Mucosa of descending colon (tissue), 3 donors: ENCODE measurements at regions not wholly inside any gene's neighbourhood (a gene's known extent, or its start where the extent isn't known, plus 50 kb on each side); places are given as distances from the start of the nearest gene placed in this dataset.
A peak's percentile ranks its signal among the peaks of the same experiment; 100 is the strongest.

ENCODE experiments used
- ATAC-seq: fragments of 200-7000 bp; cut with Tn5 transposase; one replicate; pipeline ENCODE4 v1.9.1; 2020; ENCODE audit warnings: mild to moderate bottlenecking, moderate library complexity
- DNase-seq, 3 donors: peaks; one replicate each; pipeline ENCODE4 v3.0.0-alpha.2; 2020
- H3K36me3 ChIP-seq: fragments of 200-600 bp; one replicate; pipeline ENCODE4 v1.8.0; 2021; ENCODE audit warnings: low read depth, mild to moderate bottlenecking
- H3K4me1 ChIP-seq: fragments of 200-600 bp; one replicate; pipeline ENCODE4 v1.8.0; 2021; ENCODE audit warnings: low read depth, mild to moderate bottlenecking
- H3K4me3 ChIP-seq: fragments of 200-600 bp; one replicate; pipeline ENCODE4 v1.8.0; 2021; ENCODE audit warnings: mild to moderate bottlenecking
- H3K9me3 ChIP-seq: fragments of 200-600 bp; one replicate; pipeline ENCODE4 v1.8.0; 2021; ENCODE audit warnings: mild to moderate bottlenecking
- intact Hi-C, 2 donors: fragments of 100-400 bp; cut with DNase I in 1 of 2; cut with micrococcal nuclease in 1 of 2; formaldehyde crosslinking; loops; one replicate each; pipeline versions ENCODE4 v1.11.0 to v1.11.1; 2022; cut with DNase I, micrococcal nuclease
- TF ChIP-seq, protein P1 (sequence below): fragments of 200-600 bp; IDR thresholded peaks from one replicate; pipeline ENCODE4 v1.8.0; 2022; ENCODE audit warnings: antibody characterized with exemption, mild to moderate bottlenecking
- donor health status: DM: no; HTN: no; CAD: no; lungs with moderate emphysema.
- donor health status: DM: no; HTN: no; CAD: no.
- donor health status: DM: no; HTN: yes; CAD: no.

DNA sequence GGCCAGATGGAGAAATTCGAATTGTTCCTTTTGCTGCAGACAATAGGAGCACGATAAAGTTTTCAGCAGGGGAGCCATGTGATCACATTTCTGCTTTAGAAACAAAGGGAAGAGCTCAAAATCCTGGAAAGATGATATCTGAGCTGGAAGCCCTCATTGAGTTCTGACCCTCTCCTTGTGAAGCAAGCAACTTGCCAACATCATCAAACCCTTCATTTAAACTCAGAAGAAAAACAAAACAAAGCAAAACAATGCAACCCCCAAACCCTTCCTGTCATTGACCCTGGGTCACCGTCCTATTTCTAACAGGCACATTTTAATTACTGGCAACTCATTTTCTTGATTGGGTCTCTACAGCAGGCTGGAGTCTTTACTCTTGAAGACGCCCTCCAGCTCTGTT, 198.3 kb upstream of the ZNF32 start:
- intact Hi-C loops, result no loop called here
- ATAC-seq (no peak), DNase-seq (no peak)
- Histone ChIP-seq H3K9me3 (no peaks in the 10 kb centered on the region), H3K36me3 (no peaks in the 10 kb centered on the region), H3K4me3 (no peak overlapping the region), H3K4me1 (no peaks in the 10 kb centered on the region)
- TF ChIP-seq, protein P1, sequence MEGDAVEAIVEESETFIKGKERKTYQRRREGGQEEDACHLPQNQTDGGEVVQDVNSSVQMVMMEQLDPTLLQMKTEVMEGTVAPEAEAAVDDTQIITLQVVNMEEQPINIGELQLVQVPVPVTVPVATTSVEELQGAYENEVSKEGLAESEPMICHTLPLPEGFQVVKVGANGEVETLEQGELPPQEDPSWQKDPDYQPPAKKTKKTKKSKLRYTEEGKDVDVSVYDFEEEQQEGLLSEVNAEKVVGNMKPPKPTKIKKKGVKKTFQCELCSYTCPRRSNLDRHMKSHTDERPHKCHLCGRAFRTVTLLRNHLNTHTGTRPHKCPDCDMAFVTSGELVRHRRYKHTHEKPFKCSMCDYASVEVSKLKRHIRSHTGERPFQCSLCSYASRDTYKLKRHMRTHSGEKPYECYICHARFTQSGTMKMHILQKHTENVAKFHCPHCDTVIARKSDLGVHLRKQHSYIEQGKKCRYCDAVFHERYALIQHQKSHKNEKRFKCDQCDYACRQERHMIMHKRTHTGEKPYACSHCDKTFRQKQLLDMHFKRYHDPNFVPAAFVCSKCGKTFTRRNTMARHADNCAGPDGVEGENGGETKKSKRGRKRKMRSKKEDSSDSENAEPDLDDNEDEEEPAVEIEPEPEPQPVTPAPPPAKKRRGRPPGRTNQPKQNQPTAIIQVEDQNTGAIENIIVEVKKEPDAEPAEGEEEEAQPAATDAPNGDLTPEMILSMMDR, result no peak

DNA sequence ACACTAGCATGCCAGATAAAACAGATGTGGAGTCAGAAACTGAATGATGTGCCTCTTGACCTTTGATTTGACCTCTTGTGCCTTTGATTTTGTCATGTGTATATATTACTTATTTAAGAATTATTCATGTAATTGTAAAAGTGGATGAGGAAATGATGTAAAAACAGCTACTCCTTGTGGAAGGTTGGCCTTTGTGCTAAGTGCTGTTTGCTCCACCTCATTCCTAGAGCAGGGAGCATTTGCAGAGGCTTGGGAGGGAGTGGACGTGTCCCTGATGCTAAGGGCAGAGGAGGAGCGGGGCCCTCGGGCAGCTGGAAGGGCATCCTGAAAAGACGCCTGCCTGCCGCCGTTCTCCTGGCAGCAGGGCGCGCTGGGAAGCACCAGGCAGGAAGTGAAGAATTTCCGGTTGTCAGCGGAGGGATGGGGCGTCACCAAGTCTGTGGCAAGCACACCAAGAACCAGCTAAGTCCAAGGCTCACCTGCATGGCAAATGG, 197.6 kb upstream of the ZNF32 start:
- Histone ChIP-seq H3K36me3 (no peaks in the 10 kb centered on the region), H3K4me3 (no peak overlapping the region), H3K4me1 (no peaks in the 10 kb centered on the region), H3K9me3 (no peaks in the 10 kb centered on the region)
- DNase-seq, result peak; percentile 29 to 52 (median 47)
- peak; percentile 43 for ATAC-seq
- intact Hi-C loops, result no loop called here
- TF ChIP-seq, protein P1, result no peak

DNA sequence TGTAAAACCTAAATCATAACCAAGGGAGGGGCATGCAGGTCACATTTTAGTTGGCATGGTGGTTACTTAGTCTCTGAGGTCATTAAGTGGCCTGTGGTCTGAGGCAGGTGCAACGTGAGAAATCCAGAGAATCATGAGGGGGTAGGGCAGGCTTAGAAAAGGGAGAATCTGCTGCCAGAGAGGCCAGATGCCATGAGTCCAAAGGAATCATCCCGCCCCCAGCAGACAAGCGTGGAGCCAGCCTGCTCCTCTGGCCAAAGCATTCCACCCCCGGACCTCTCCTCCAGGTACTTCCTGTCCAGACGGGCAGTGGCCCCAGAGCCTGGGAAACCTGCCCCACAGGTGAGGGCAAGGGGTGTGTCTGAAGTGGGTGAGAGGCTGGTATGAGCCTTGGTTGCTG, 196.4 kb upstream of the ZNF32 start:
- ATAC-seq (no peak), DNase-seq (peak in 1 of 3 donors; percentile 34)
- intact Hi-C loops, result no loop called here
- TF ChIP-seq, protein P1, result no peak
- H3K36me3 ChIP-seq, result no peaks in the 10 kb centered on the region
- H3K4me1 ChIP-seq, result no peaks in the 10 kb centered on the region
- H3K4me3 ChIP-seq, result no peak overlapping the region
- H3K9me3 ChIP-seq, result no peaks in the 10 kb centered on the region

DNA sequence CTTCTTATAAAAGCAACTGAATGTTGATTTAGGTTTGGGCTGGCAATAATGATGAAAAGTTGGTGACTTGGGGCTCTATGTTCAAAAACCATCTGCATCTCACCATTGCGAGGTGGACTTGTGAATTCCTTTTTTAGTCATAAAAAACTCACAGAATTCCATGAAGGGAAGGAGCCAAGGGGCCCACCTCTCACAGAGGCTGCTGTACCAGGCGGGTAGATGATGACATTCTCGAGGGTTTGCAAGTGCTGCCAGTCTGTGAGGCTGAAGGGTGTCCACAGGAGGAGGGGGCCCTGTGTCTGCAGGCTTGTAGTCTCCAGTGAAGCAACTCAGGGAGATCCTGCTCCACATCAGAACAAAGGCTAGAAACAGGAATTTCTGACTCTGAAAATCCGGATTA, 195.5 kb upstream of the ZNF32 start:
- intact Hi-C loops, result no loop called here
- Histone ChIP-seq H3K4me3 (no peak overlapping the region), H3K36me3 (no peaks in the 10 kb centered on the region), H3K4me1 (no peaks in the 10 kb centered on the region), H3K9me3 (no peaks in the 10 kb centered on the region)
- ATAC-seq (no peak), DNase-seq (no peak)
- TF ChIP-seq, protein P1, result no peak

DNA sequence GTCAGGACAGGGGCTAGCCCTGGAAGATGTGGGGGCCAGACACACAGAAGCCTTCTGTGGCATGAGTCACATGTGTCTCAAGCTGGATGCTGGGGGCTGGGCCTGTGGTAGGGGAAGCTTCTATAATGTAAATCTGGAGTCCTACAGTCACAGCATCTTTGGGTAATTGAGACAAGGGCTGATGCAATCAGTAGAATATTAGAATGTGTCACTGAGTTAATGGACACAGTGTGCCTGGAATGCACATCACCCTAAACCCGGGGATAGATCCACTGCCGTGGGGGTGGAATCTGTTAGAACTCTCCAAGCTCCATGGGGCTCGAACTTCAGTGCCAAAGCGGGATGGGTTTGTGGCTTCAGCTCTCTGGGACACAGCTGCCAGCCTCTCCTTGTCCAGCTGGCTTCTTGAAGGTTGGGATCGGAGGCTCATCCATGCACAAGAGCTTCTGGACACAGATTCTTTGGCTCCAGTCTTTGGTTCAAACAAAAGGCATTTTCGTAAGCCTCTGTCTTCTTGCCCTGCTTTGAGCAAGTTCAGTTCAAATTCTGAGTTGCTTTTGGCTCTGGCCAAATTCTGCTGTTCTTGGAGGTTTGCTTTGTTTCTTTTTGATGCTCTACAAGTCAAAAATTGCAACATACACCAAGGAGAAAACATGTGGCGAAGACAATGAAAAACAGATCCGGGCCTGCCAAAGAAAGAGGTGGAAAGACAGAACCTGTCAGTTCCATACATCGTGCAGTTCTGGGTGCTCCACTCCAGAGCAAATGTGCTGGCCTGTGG, 194.8 kb upstream of the ZNF32 start:
- ATAC-seq (peak; percentile 44), DNase-seq (peak in 1 of 3 donors; percentile 17)
- Histone ChIP-seq H3K4me3 (no peak overlapping the region), H3K36me3 (no peaks in the 10 kb centered on the region), H3K9me3 (no peaks in the 10 kb centered on the region), H3K4me1 (no peaks in the 10 kb centered on the region)
- intact Hi-C loops, result no loop called here
- TF ChIP-seq, protein P1, result no peak
